HEK293T (cell line): ENCODE measurements at regions not wholly inside any gene's neighbourhood (a gene's known extent, or its start where the extent isn't known, plus 50 kb on each side); places are given as distances from the start of the nearest gene placed in this dataset.

Source experiments
- ARNT ChIP-seq: fragments of 450-650 bp; IDR thresholded peaks from 2 replicates; pipeline ENCODE4 v1.6.1; 2017; ENCODE audit warnings: mild to moderate bottlenecking
- BHLHE40 ChIP-seq: fragments of 450-650 bp; IDR thresholded peaks from 2 replicates; pipeline ENCODE4 v1.6.1; 2016; ENCODE audit warnings: mild to moderate bottlenecking, moderate library complexity, borderline replicate concordance
- FOXA1 ChIP-seq: fragments of 450-650 bp; IDR thresholded peaks from 2 replicates; pipeline ENCODE4 v1.6.1; 2016; ENCODE audit warnings: mild to moderate bottlenecking
- SP1 ChIP-seq: fragments of 450-650 bp; IDR thresholded peaks from 2 replicates; pipeline ENCODE4 v1.6.1; 2017

DNA sequence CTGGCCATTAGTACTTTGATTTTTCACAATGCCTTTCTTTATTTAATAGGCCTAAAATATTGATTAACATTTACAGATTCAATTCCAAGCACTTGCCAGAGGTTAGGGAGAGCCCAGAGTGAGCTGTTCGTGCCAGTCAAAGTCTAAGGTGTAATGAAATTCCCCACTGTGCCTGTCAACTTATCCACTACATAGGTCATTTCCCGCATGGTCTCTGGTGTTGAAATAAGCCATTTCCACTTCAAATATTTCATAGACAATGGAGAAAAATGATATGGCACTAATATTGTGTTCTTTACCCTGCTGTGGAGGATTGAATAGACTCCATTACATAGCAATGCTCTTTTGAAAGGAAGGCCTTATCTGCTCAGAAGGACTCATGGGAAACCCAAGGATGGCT, 978.1 kb upstream of the CELF2 start:
- TF ChIP-seq SP1, result no peak
- no peak for TF ChIP-seq FOXA1
- TF ChIP-seq ARNT, result no peak
- TF ChIP-seq BHLHE40, result no peak
